AG09319 (cell line): ENCODE measurements at regions not wholly inside any gene's neighbourhood (a gene's known extent, or its start where the extent isn't known, plus 50 kb on each side); places are given as distances from the start of the nearest gene placed in this dataset.

Source experiments
- DNase-seq: peaks from one replicate; pipeline ENCODE4 v3.0.0-alpha.2; 2010; ENCODE audit warnings: low read depth; ENCODE audit errors: extremely low read depth
- CTCF ChIP-seq: IDR thresholded peaks from 2 replicates; pipeline ENCODE4 v1.5.1; 2011; ENCODE audit warnings: low read depth, mild to moderate bottlenecking, inconsistent platforms, low read length, moderate library complexity

- DNase-seq = no peak
- no peak for TF ChIP-seq CTCF
Measured at GRCh38 chr3:188000361-188000861, 153.5 kb upstream of the LPP start.

GRCh38 chr3:188001093-188001492 lies 152.9 kb upstream of the LPP start:
- TF ChIP-seq CTCF = no peak
- DNase-seq = no peak

- DNase-seq = no peak
Measured at GRCh38 chr3:188001926-188002325, 152.0 kb upstream of the LPP start.

GRCh38 chr3:188002626-188003138 lies 151.3 kb upstream of the LPP start:
- no peak for TF ChIP-seq CTCF
- DNase-seq = no peak

More at GRCh38 chr3:188001926-188002325, 152.0 kb upstream of the LPP start:
- no peak for TF ChIP-seq CTCF

- no peak for TF ChIP-seq CTCF
- no peak for DNase-seq
Measured at GRCh38 chr3:188003188-188004171, 150.5 kb upstream of the LPP start.

- TF ChIP-seq CTCF = no peak
- no peak for DNase-seq
Measured at GRCh38 chr3:188006726-188007393, 147.1 kb upstream of the LPP start.

- DNase-seq = no peak
- TF ChIP-seq CTCF = no peak
Measured at GRCh38 chr3:188007897-188008296, 146.1 kb upstream of the LPP start.
